Stimulated activated CD8-positive, alpha-beta memory T cell treated with anti-CD3 and anti-CD28 coated beads, Interleukin-15, amount 100 ng/mL, for 4 hours (primary cell): ENCODE measurements at regions not wholly inside any gene's neighbourhood (a gene's known extent, or its start where the extent isn't known, plus 50 kb on each side); places are given as distances from the start of the nearest gene placed in this dataset.

ENCODE experiments used
- DNase-seq, 2 donors: peaks; one replicate each; pipeline ENCODE4 v3.0.0-alpha.2; 2020; ENCODE audit warnings: low read depth in 2 of 2

- no peak for DNase-seq
These were observed 52.7 kb upstream of the PELI1 start for GRCh38 chr2:64196963-64197362.

GRCh38 chr2:64201151-64201550 lies 56.9 kb upstream of the PELI1 start:
- DNase-seq: no peak

- DNase-seq: no peak
These were observed 58.1 kb upstream of the PELI1 start for GRCh38 chr2:64202206-64202845.

- DNase-seq: no peak
These were observed 59.1 kb upstream of the PELI1 start for GRCh38 chr2:64203131-64203857.

- peak in 1 of 2 donors; percentile 2 for DNase-seq
These were observed 59.8 kb upstream of the PELI1 start for GRCh38 chr2:64203858-64204632.

GRCh38 chr2:64204703-64205102 lies 60.5 kb upstream of the PELI1 start:
- DNase-seq: no peak

- no peak for DNase-seq
These were observed 61.2 kb upstream of the PELI1 start for GRCh38 chr2:64205415-64205814.

GRCh38 chr2:64207573-64207972 lies 63.4 kb upstream of the PELI1 start:
- no peak for DNase-seq

- DNase-seq: no peak
These were observed 66.6 kb upstream of the PELI1 start for GRCh38 chr2:64210816-64211215.

GRCh38 chr2:64211276-64211921 lies 67.2 kb upstream of the PELI1 start:
- DNase-seq: no peak

GRCh38 chr2:64212346-64212745 lies 68.1 kb upstream of the PELI1 start:
- DNase-seq: no peak

- no peak for DNase-seq
These were observed 68.6 kb upstream of the PELI1 start for GRCh38 chr2:64212801-64213321.

GRCh38 chr2:64213532-64214275 lies 69.5 kb upstream of the PELI1 start:
- no peak for DNase-seq

- no peak for DNase-seq
These were observed 70.3 kb upstream of the PELI1 start for GRCh38 chr2:64214281-64215115.

GRCh38 chr2:64217198-64217869 lies 73.1 kb upstream of the PELI1 start:
- no peak for DNase-seq

GRCh38 chr2:64218137-64218802 lies 74.0 kb upstream of the PELI1 start:
- DNase-seq: no peak

GRCh38 chr2:64219149-64219548 lies 74.9 kb upstream of the PELI1 start:
- DNase-seq: no peak

- no peak for DNase-seq
These were observed 76.0 kb upstream of the PELI1 start for GRCh38 chr2:64220265-64220664.

- DNase-seq: no peak
These were observed 76.8 kb upstream of the PELI1 start for GRCh38 chr2:64220894-64221617.
